Nephron progenitor cell (in vitro differentiated cells): ENCODE measurements at regions not wholly inside any gene's neighbourhood (a gene's known extent, or its start where the extent isn't known, plus 50 kb on each side); places are given as distances from the start of the nearest gene placed in this dataset.
"Not testable (repeated sequence)": the region's sequence is repeated elsewhere in the genome, so short reads cannot be mapped to it uniquely, and the experiment has no call there.

Experiments used
- DNase-seq: peaks from one replicate; pipeline ENCODE4 v3.0.0; 2021
- H3K27ac Mint-ChIP-seq: 2 replicates; pipeline ENCODE4 v1.8.0; 2021; ENCODE audit warnings: mild to moderate bottlenecking, moderate library complexity, mixed read lengths
- H3K27me3 Mint-ChIP-seq: 2 replicates; pipeline ENCODE4 v1.8.0; 2021; ENCODE audit warnings: mild to moderate bottlenecking, low read depth, mixed read lengths; ENCODE audit not compliant: poor library complexity
- H3K36me3 Mint-ChIP-seq: 2 replicates; pipeline ENCODE4 v1.8.0; 2021; ENCODE audit warnings: low read depth, mixed read lengths
- H3K4me1 Mint-ChIP-seq: 2 replicates; pipeline ENCODE4 v1.8.0; 2021; ENCODE audit warnings: mixed read lengths
- H3K4me3 Mint-ChIP-seq: 2 replicates; pipeline ENCODE4 v1.8.0; 2021; ENCODE audit warnings: mild to moderate bottlenecking, moderate library complexity, mixed read lengths
- H3K9me3 Mint-ChIP-seq: 2 replicates; pipeline ENCODE4 v1.8.0; 2021; ENCODE audit warnings: mild to moderate bottlenecking, moderate library complexity, mixed read lengths
- TF ChIP-seq, protein P1 (sequence below): fragments of 200-600 bp; sonication (generic); IDR thresholded peaks from 2 replicates; pipeline ENCODE4 v1.5.0; 2021; ENCODE audit warnings: antibody characterized with exemption

DNA sequence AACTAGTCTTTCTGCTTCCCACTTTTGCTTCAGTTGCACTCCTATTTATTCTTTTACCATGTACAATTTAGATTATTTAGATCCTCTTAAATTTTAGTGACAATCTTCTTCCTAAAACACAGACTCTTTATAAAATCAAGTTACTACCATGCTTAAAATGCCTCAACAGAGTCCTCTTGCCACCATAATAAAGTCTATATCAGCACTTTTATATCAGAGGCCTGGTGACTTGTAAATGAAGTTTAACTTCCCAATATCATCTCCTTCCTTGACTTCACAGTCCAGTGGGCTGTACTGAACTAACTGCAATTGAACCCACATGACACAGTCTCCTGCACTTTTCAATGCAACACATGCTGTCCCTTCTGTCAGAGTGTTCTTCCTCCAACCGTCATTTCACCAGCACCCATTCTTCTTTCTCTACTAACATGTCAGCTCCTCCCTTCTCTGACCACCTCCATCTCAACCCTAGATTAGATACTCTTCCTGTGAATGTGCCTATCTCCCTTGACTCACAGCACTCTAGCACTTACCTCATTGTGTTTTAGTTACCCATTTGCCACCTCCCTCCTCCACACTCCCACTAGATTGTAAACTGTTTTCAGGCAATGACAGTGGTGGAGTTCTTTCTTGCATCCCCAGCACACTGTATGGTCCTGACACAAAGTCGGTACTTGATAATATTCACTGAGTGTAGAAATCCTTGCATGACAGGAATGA lies 414.9 kb downstream of the SATB2 start:
- no peak overlapping the region for H3K27ac Mint-ChIP-seq
- TF ChIP-seq, protein P1, sequence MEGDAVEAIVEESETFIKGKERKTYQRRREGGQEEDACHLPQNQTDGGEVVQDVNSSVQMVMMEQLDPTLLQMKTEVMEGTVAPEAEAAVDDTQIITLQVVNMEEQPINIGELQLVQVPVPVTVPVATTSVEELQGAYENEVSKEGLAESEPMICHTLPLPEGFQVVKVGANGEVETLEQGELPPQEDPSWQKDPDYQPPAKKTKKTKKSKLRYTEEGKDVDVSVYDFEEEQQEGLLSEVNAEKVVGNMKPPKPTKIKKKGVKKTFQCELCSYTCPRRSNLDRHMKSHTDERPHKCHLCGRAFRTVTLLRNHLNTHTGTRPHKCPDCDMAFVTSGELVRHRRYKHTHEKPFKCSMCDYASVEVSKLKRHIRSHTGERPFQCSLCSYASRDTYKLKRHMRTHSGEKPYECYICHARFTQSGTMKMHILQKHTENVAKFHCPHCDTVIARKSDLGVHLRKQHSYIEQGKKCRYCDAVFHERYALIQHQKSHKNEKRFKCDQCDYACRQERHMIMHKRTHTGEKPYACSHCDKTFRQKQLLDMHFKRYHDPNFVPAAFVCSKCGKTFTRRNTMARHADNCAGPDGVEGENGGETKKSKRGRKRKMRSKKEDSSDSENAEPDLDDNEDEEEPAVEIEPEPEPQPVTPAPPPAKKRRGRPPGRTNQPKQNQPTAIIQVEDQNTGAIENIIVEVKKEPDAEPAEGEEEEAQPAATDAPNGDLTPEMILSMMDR: no peak
- H3K4me3 Mint-ChIP-seq: no peak overlapping the region
- H3K4me1 Mint-ChIP-seq: no peaks in the 10 kb centered on the region
- DNase-seq: no peak
- no peaks in the 10 kb centered on the region for H3K27me3 Mint-ChIP-seq
- H3K9me3 Mint-ChIP-seq: no peaks in the 10 kb centered on the region
- no peaks in the 10 kb centered on the region for H3K36me3 Mint-ChIP-seq

DNA sequence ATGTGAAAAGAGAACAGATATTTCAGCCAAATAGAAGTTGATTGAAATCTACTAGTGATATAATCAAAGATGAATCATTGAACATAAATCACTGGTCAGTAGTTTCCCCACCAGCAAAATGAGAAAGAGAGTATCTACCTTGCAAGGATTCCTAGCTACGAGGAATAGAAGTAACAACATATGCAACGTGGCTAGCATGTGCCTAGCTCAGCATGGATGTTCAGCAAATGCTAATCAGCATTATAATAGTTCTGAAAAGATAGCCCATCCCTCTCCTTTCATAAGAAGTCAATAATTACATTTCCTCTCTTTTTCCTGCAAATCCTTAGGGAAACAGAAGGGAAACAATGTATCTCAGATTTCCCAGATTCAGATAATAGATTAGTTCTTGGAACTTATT lies 417.2 kb downstream of the SATB2 start:
- TF ChIP-seq, protein P1: no peak
- no peaks in the 10 kb centered on the region for H3K4me1 Mint-ChIP-seq
- no peaks in the 10 kb centered on the region for H3K27me3 Mint-ChIP-seq
- H3K27ac Mint-ChIP-seq: no peak overlapping the region
- DNase-seq: no peak
- no peak overlapping the region for H3K4me3 Mint-ChIP-seq
- no peaks in the 10 kb centered on the region for H3K36me3 Mint-ChIP-seq
- no peaks in the 10 kb centered on the region for H3K9me3 Mint-ChIP-seq

DNA sequence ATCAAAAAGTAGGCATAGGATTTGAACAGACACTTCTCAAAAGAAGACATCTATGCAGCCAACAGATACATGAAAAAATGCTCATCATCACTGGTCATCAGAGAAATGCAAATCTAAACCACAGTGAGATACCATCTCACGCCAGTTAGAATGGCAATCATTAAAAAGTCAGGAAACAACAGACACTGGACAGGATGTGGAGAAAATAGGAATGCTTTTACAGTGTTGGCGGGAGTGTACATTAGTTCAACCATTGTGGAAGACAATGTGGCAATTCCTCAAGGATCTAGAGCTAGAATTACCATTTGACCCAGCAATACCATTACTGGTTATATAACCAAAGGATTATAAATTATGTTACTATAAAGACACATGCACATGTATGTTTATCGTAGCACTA lies 424.0 kb downstream of the SATB2 start:
- H3K4me3 Mint-ChIP-seq, H3K27ac Mint-ChIP-seq, H3K4me1 Mint-ChIP-seq, H3K27me3 Mint-ChIP-seq, DNase-seq: not testable (repeated sequence)
- peaks cover 14% of the 10 kb centered on the region for H3K36me3 Mint-ChIP-seq
- H3K9me3 Mint-ChIP-seq: peaks cover 42% of the 10 kb centered on the region

DNA sequence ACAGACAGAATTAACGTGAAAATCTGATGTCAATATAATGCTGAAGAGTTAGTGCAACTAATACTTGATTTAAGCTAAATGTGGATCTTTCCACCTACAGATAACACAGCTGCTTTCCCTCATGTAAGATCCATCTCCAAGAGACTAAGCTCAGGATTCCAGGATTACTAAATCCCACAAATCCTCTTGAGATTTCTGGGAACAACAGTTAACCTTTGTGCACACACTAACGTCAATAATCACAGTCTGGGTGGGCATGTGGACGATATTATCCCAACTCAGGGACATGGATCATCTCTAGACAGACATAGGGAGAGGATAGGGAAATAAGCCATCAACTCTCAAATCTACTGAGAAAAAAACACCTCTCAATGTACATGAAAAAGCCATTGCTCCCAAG lies 432.6 kb downstream of the SATB2 start:
- H3K4me3 Mint-ChIP-seq: no peak overlapping the region
- no peak for DNase-seq

DNA sequence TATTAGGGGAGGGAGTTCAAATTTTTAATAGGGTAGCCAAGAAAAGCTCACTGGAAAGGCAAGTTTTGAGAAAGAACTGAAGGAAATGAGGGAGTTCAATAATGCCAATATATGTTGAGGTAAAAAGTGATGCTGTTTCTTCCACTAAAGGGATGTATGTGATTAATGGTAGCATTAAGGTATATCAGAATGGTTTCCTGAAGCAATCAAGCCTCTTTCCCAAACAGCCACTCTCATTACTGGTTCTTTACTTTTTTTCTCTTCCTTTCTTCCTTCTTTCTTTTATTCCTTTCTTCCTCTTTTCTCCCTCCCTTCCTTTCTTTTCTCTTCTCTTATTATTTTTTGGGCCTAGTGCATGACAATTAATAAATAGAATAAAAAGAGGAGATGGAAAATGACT lies 433.5 kb downstream of the SATB2 start:
- no peak for DNase-seq
- H3K27me3 Mint-ChIP-seq: no peaks in the 10 kb centered on the region
- no peaks in the 10 kb centered on the region for H3K4me1 Mint-ChIP-seq
- H3K36me3 Mint-ChIP-seq: no peaks in the 10 kb centered on the region
- H3K9me3 Mint-ChIP-seq: peaks cover 9% of the 10 kb centered on the region
- TF ChIP-seq, protein P1: no peak
- no peak overlapping the region for H3K27ac Mint-ChIP-seq
- H3K4me3 Mint-ChIP-seq: no peak overlapping the region

More for the DNA sequence above, 432.6 kb downstream of the SATB2 start:
- TF ChIP-seq, protein P1: no peak
- Mint-ChIP-seq H3K4me1 (no peaks in the 10 kb centered on the region), H3K9me3 (peaks cover 17% of the 10 kb centered on the region), H3K27me3 (no peaks in the 10 kb centered on the region), H3K36me3 (peaks cover 6% of the 10 kb centered on the region), H3K27ac (no peak overlapping the region)

DNA sequence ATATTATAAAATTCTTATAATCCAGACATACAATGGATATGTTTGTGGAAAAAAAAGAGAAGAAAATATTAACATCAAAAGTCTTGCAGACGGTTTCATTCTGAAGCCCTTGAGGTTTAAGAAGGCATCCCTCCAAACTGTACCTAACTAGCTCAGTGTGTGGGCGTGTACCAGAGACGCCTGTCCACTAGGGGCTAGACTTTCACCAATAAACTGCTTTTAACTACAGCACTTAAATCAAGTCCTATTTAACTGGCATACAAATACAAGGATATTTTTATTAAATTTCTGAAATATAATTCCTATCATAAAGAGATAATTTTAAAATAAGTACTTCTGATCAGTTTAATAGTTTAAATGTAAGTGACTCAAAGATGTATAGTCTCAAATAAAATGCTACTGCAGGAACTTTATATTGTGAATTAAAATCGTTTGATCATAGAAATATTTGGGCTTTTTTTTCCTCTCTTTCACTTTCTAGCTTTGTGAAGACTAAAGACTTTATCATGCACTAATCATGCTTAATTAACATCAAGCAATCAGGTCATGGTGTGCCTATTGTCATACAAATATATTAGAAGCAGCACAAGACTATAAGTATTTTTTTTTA lies 437.7 kb downstream of the SATB2 start:
- H3K36me3 Mint-ChIP-seq: no peaks in the 10 kb centered on the region
- H3K4me1 Mint-ChIP-seq: no peaks in the 10 kb centered on the region
- no peak overlapping the region for H3K4me3 Mint-ChIP-seq
- no peaks in the 10 kb centered on the region for H3K27me3 Mint-ChIP-seq
- TF ChIP-seq, protein P1: peak; percentile 60
- no peak overlapping the region for H3K27ac Mint-ChIP-seq
- DNase-seq: peak; percentile 18
- no peaks in the 10 kb centered on the region for H3K9me3 Mint-ChIP-seq
